GM12878 (cell line): ENCODE measurements at regions not wholly inside any gene's neighbourhood (a gene's known extent, or its start where the extent isn't known, plus 50 kb on each side); places are given as distances from the start of the nearest gene placed in this dataset.

Experiments
- ATAC-seq: fragments of 200-7000 bp; cut with Tn5 transposase; 3 replicates; pipeline ENCODE4 v1.9.1; 2020; ENCODE audit warnings: mild to moderate bottlenecking, moderate library complexity
- BruUV-seq: library from RNA; stranded (reverse); fragments of 400-500 nt; replicated peaks from 2 replicates; lab custom pipeline; 2021; lab: Mats Ljungman, UMichigan
- CTCF ChIA-PET: fragments of 300-600 bp; sonication (Branson Sonifier 250); formaldehyde crosslinking; extraction: SDS; loops from one replicate; lab custom pipeline; 2021; ENCODE audit warnings: inconsistent platforms; lab: Yijun Ruan, JAX
- POLR2A ChIA-PET: fragments of 350-600 bp; formaldehyde crosslinking; extraction: SDS; loops from one replicate; lab custom pipeline; 2021; ENCODE audit warnings: inconsistent platforms; lab: Charles Lee
- RAD21 ChIA-PET: fragments of 300-600 bp; sonication (Branson Sonifier 250); formaldehyde crosslinking; loops from one replicate; lab custom pipeline; 2023; ENCODE audit warnings: antibody characterized with exemption; ENCODE audit not compliant: unreplicated experiment; lab: Charles Lee
- SMC1A ChIA-PET: fragments of 300-600 bp; sonication (Branson Sonifier 250); formaldehyde crosslinking; loops from one replicate; lab custom pipeline; 2023; ENCODE audit not compliant: unreplicated experiment, uncharacterized antibody; lab: Charles Lee
- DNase-seq: peaks from one replicate; pipeline ENCODE4 v3.0.0-alpha.2; 2011; ENCODE audit warnings: low read depth, low spot score
- FAIRE-seq: peaks from 3 replicates; lab custom pipeline; 2011; peaks lifted over from hg19 to GRCh38; lab: Jason Lieb, UNC
- H2AFZ ChIP-seq: 2 replicates; pipeline ENCODE4 v1.6.0; 2011; ENCODE audit warnings: low read depth, low read length, control low read depth; ENCODE audit not compliant: control insufficient read depth
- H3K27ac ChIP-seq: 2 replicates; pipeline ENCODE4 v1.5.1; 2011; ENCODE audit warnings: control low read depth; ENCODE audit not compliant: control insufficient read depth, insufficient read depth
- H3K27me3 ChIP-seq, 2 experiments: replicated peaks in 1 of 2; 2 replicates each; pipeline versions ENCODE4 v1.6.0 to v1.6.1; 2011; ENCODE audit warnings: low read length in 1 of 2; ENCODE audit not compliant: control insufficient read depth in 2 of 2, insufficient read depth in 2 of 2
- H3K36me3 ChIP-seq, 2 experiments: 2 replicates each; pipeline ENCODE4 v1.5.1; 2011; ENCODE audit warnings: low read length in 1 of 2; ENCODE audit not compliant: control insufficient read depth in 2 of 2, insufficient read depth in 2 of 2
- H3K4me1 ChIP-seq: 2 replicates; pipeline ENCODE4 v1.6.1; 2011; ENCODE audit warnings: mild to moderate bottlenecking, low read length, moderate library complexity, mixed read lengths; ENCODE audit not compliant: control insufficient read depth, insufficient read depth
- H3K4me2 ChIP-seq: 2 replicates; pipeline ENCODE4 v1.6.0; 2011; ENCODE audit warnings: control low read depth; ENCODE audit not compliant: control insufficient read depth, insufficient read depth
- H3K4me3 ChIP-seq: fragments of 200-600 bp; sonication (generic); 2 replicates; pipeline ENCODE4 v1.5.1; 2016
- H3K79me2 ChIP-seq: 2 replicates; pipeline ENCODE4 v1.6.0; 2011; ENCODE audit warnings: low read length; ENCODE audit not compliant: control insufficient read depth, insufficient read depth
- H3K9ac ChIP-seq: 2 replicates; pipeline ENCODE4 v1.8.0; 2011; ENCODE audit warnings: low read length, control low read depth, mixed read lengths; ENCODE audit not compliant: control insufficient read depth, insufficient read depth
- H3K9me3 ChIP-seq: replicated peaks from 3 replicates; pipeline ENCODE4 v1.5.1; 2011; ENCODE audit warnings: mild to moderate bottlenecking, low read length; ENCODE audit not compliant: control insufficient read depth, insufficient read depth
- H4K20me1 ChIP-seq: 2 replicates; pipeline ENCODE4 v1.6.0; 2011; ENCODE audit not compliant: control insufficient read depth, insufficient read depth
- EGR1 ChIP-seq, 2 experiments: IDR thresholded peaks; 1 replicate in 1 of 2; 2 replicates in 1 of 2; pipeline ENCODE4 v1.6.1; 2011 to 2012; ENCODE audit warnings: low read depth in 2 of 2, low read length in 2 of 2, borderline replicate concordance in 1 of 2, mild to moderate bottlenecking in 1 of 2, moderate library complexity in 1 of 2
- KLF5 ChIP-seq: fragments of 450-650 bp; IDR thresholded peaks from 2 replicates; pipeline ENCODE4 v1.6.1; 2014; ENCODE audit warnings: mild to moderate bottlenecking; ENCODE audit not compliant: partially characterized antibody
- NRF1 ChIP-seq: conservative IDR thresholded peaks from 2 replicates; pipeline ENCODE4 v1.6.1; 2011; ENCODE audit warnings: mild to moderate bottlenecking, low read depth, low read length, improper control_type of control experiment
- POU2F2 ChIP-seq: IDR thresholded peaks from 3 replicates; pipeline ENCODE4 v1.6.1; 2011; ENCODE audit warnings: low read depth, mild to moderate bottlenecking, low read length, borderline replicate concordance
- RAD21 ChIP-seq: IDR thresholded peaks from 2 replicates; pipeline ENCODE4 v1.6.1; 2011; ENCODE audit warnings: mild to moderate bottlenecking, low read depth, low read length, moderate library complexity; ENCODE audit not compliant: insufficient read depth
- SMARCA5 ChIP-seq: fragments of 450-650 bp; IDR thresholded peaks from 2 replicates; pipeline ENCODE4 v1.6.1; 2017; ENCODE audit warnings: mild to moderate bottlenecking
- SREBF2 ChIP-seq: IDR thresholded peaks from 2 replicates; pipeline ENCODE4 v1.6.1; 2012; ENCODE audit warnings: mild to moderate bottlenecking, low read length
- TARDBP ChIP-seq: IDR thresholded peaks from 2 replicates; pipeline ENCODE4 v1.6.1; 2016; ENCODE audit warnings: borderline replicate concordance
- YY1 ChIP-seq: IDR thresholded peaks from 2 replicates; pipeline ENCODE4 v1.6.1; 2011; ENCODE audit warnings: low read depth, mild to moderate bottlenecking, low read length
- WGBS: methylation state at CpG from one replicate; pipeline ENCODE4 v1.1.6; 2016; ENCODE audit warnings: low lambda C conversion rate; ENCODE audit not compliant: insufficient replicate concordance, insufficient coverage; ENCODE audit errors: missing lambda C conversion rate; 5-methylcytosine and 5-hydroxymethylcytosine counted together
- in situ Hi-C: fragments of 300-500 bp; cut with MboI; formaldehyde crosslinking; loops from 9 replicates; pipeline ENCODE4 v1.14.3; 2018; ENCODE audit warnings: mixed read lengths
- intact Hi-C: fragments of 100-400 bp; cut with micrococcal nuclease; formaldehyde crosslinking; loops from one replicate; pipeline ENCODE4 v1.14.2; 2022; ENCODE audit not compliant: unreplicated experiment
- TF ChIP-seq, protein P1 (sequence below): fragments of 450-650 bp; IDR thresholded peaks from 2 replicates; pipeline ENCODE4 v1.6.1; 2017; ENCODE audit warnings: low read depth, mild to moderate bottlenecking, moderate library complexity
- TF ChIP-seq, protein P2 (sequence below): IDR thresholded peaks from 2 replicates; pipeline ENCODE4 v1.6.1; 2011; ENCODE audit warnings: borderline replicate concordance, low read depth, mild to moderate bottlenecking, moderate library complexity, low read length; ENCODE audit not compliant: insufficient read depth, poor library complexity, severe bottlenecking
- TF ChIP-seq, protein P3 (sequence below): fragments of 450-650 bp; formaldehyde crosslinking; IDR thresholded peaks from 2 replicates; pipeline ENCODE4 v1.5.0; 2022; ENCODE audit warnings: mild to moderate bottlenecking, missing genetic modification characterization
- TF ChIP-seq, protein P4 (sequence below): fragments of 450-650 bp; IDR thresholded peaks from 2 replicates; pipeline ENCODE4 v1.6.1; 2017; ENCODE audit warnings: mild to moderate bottlenecking, moderate library complexity

DNA sequence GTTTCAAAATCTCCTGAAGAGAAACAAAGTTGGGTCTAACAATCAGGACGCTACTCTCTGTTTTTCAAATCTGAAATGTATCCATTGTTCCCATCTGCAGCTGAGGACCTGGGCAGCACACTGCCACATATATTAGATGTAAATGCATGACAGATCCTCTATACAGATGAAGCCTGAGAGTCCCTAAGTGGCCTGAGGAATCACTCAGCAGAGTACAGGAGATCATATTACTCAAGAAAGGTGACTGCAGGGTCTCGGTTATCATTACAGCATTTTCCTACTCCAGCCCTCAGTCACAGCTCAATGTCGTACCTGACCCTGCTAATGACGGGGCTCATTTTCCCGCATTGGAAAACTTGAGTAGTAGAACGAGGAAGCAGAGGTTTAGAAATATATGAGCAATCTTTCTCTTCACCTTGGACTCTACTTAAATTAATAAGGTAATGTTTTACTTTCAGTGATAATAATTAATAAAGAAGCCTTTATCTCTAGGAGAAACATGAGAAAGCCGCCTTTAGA lies 256.2 kb upstream of the IRAK1BP1 start:
- Histone ChIP-seq H3K4me2 (no peak overlapping the region), H3K27me3 (no peaks in the 10 kb centered on the region), H4K20me1 (no peaks in the 10 kb centered on the region), H2AFZ (no peak overlapping the region), H3K4me3 (no peak overlapping the region), H3K36me3 (no peaks in the 10 kb centered on the region), H3K79me2 (no peaks in the 10 kb centered on the region), H3K4me1 (no peaks in the 10 kb centered on the region), H3K9ac (no peak overlapping the region), H3K9me3 (no peaks in the 10 kb centered on the region), H3K27ac (no peak overlapping the region)
- ChIA-PET RAD21 (no interaction called here), POLR2A (no interaction called here), SMC1A (interaction anchor here (0.9 to 1.2 kb wide), 3 partner anchors 10 to 88 kb away, joined by 3 to 4 read pairs (median 3); no protein-coding TSS in a partner anchor), CTCF (interaction anchor here (1.3 to 2.1 kb wide), 4 partner anchors 10 to 81 kb away, joined by 3 to 10 read pairs (median 5); no protein-coding TSS in a partner anchor)
- WGBS: 37% methylated on average over 7 of the region's 7 CpGs
- no TSS peak for BruUV-seq
- no peak for DNase-seq
- intact Hi-C loops (no loop called here), in situ Hi-C loops (loop anchor here (10.0 kb wide), 1 partner anchor 1146 kb away; the partner anchor contains the start of gene HTR1B)
- FAIRE-seq: no peak
- no peak for ATAC-seq
- TF ChIP-seq, protein P1, sequence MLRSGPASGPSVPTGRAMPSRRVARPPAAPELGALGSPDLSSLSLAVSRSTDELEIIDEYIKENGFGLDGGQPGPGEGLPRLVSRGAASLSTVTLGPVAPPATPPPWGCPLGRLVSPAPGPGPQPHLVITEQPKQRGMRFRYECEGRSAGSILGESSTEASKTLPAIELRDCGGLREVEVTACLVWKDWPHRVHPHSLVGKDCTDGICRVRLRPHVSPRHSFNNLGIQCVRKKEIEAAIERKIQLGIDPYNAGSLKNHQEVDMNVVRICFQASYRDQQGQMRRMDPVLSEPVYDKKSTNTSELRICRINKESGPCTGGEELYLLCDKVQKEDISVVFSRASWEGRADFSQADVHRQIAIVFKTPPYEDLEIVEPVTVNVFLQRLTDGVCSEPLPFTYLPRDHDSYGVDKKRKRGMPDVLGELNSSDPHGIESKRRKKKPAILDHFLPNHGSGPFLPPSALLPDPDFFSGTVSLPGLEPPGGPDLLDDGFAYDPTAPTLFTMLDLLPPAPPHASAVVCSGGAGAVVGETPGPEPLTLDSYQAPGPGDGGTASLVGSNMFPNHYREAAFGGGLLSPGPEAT: no peak
- TF ChIP-seq, protein P2, sequence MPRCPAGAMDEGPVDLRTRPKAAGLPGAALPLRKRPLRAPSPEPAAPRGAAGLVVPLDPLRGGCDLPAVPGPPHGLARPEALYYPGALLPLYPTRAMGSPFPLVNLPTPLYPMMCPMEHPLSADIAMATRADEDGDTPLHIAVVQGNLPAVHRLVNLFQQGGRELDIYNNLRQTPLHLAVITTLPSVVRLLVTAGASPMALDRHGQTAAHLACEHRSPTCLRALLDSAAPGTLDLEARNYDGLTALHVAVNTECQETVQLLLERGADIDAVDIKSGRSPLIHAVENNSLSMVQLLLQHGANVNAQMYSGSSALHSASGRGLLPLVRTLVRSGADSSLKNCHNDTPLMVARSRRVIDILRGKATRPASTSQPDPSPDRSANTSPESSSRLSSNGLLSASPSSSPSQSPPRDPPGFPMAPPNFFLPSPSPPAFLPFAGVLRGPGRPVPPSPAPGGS: no peak
- TF ChIP-seq, protein P3, sequence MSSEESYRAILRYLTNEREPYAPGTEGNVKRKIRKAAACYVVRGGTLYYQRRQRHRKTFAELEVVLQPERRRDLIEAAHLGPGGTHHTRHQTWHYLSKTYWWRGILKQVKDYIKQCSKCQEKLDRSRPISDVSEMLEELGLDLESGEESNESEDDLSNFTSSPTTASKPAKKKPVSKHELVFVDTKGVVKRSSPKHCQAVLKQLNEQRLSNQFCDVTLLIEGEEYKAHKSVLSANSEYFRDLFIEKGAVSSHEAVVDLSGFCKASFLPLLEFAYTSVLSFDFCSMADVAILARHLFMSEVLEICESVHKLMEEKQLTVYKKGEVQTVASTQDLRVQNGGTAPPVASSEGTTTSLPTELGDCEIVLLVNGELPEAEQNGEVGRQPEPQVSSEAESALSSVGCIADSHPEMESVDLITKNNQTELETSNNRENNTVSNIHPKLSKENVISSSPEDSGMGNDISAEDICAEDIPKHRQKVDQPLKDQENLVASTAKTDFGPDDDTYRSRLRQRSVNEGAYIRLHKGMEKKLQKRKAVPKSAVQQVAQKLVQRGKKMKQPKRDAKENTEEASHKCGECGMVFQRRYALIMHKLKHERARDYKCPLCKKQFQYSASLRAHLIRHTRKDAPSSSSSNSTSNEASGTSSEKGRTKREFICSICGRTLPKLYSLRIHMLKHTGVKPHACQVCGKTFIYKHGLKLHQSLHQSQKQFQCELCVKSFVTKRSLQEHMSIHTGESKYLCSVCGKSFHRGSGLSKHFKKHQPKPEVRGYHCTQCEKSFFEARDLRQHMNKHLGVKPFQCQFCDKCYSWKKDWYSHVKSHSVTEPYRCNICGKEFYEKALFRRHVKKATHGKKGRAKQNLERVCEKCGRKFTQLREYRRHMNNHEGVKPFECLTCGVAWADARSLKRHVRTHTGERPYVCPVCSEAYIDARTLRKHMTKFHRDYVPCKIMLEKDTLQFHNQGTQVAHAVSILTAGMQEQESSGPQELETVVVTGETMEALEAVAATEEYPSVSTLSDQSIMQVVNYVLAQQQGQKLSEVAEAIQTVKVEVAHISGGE (CRISPR knock-in tag): no peak
- TF ChIP-seq, protein P4, sequence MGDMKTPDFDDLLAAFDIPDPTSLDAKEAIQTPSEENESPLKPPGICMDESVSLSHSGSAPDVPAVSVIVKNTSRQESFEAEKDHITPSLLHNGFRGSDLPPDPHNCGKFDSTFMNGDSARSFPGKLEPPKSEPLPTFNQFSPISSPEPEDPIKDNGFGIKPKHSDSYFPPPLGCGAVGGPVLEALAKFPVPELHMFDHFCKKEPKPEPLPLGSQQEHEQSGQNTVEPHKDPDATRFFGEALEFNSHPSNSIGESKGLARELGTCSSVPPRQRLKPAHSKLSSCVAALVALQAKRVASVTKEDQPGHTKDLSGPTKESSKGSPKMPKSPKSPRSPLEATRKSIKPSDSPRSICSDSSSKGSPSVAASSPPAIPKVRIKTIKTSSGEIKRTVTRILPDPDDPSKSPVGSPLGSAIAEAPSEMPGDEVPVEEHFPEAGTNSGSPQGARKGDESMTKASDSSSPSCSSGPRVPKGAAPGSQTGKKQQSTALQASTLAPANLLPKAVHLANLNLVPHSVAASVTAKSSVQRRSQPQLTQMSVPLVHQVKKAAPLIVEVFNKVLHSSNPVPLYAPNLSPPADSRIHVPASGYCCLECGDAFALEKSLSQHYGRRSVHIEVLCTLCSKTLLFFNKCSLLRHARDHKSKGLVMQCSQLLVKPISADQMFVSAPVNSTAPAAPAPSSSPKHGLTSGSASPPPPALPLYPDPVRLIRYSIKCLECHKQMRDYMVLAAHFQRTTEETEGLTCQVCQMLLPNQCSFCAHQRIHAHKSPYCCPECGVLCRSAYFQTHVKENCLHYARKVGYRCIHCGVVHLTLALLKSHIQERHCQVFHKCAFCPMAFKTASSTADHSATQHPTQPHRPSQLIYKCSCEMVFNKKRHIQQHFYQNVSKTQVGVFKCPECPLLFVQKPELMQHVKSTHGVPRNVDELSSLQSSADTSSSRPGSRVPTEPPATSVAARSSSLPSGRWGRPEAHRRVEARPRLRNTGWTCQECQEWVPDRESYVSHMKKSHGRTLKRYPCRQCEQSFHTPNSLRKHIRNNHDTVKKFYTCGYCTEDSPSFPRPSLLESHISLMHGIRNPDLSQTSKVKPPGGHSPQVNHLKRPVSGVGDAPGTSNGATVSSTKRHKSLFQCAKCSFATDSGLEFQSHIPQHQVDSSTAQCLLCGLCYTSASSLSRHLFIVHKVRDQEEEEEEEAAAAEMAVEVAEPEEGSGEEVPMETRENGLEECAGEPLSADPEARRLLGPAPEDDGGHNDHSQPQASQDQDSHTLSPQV: no peak
- TF ChIP-seq KLF5: no peak
- no peak for TF ChIP-seq RAD21
- no peak for TF ChIP-seq YY1
- no peak for TF ChIP-seq POU2F2
- TF ChIP-seq TARDBP: no peak
- no peak for TF ChIP-seq NRF1
- no peak for TF ChIP-seq SREBF2
- no peak for TF ChIP-seq SMARCA5
- no peak for TF ChIP-seq EGR1 (IDR thresholded peaks at IDR 0.05; ENCODE audit: borderline replicate concordance in 1 of 2, low read depth in 2 of 2, low read length in 2 of 2)
